HEK293T (cell line): ENCODE measurements at regions not wholly inside any gene's neighbourhood (a gene's known extent, or its start where the extent isn't known, plus 50 kb on each side); places are given as distances from the start of the nearest gene placed in this dataset.

Experiments
- CTCF ChIA-PET: fragments of 350-600 bp; formaldehyde crosslinking; extraction: SDS; loops from one replicate; lab custom pipeline; 2021; ENCODE audit warnings: antibody characterized with exemption, inconsistent platforms; lab: Yijun Ruan, JAX
- POLR2A ChIA-PET: fragments of 350-600 bp; formaldehyde crosslinking; extraction: SDS; loops from one replicate; lab custom pipeline; 2020; ENCODE audit warnings: antibody characterized with exemption, inconsistent platforms; lab: Yijun Ruan, JAX
- DNase-seq: peaks from one replicate; pipeline ENCODE4 v3.0.0; 2012; ENCODE audit warnings: mixed read lengths; ENCODE audit errors: extremely low spot score
- ARNT ChIP-seq: fragments of 450-650 bp; IDR thresholded peaks from 2 replicates; pipeline ENCODE4 v1.6.1; 2017; ENCODE audit warnings: mild to moderate bottlenecking
- BHLHE40 ChIP-seq: fragments of 450-650 bp; IDR thresholded peaks from 2 replicates; pipeline ENCODE4 v1.6.1; 2016; ENCODE audit warnings: mild to moderate bottlenecking, moderate library complexity, borderline replicate concordance
- CTBP1 ChIP-seq: fragments of 450-650 bp; IDR thresholded peaks from 2 replicates; pipeline ENCODE4 v1.6.1; 2016; ENCODE audit warnings: borderline replicate concordance
- ELF4 ChIP-seq: fragments of 450-650 bp; IDR thresholded peaks from 2 replicates; pipeline ENCODE4 v1.6.1; 2017; ENCODE audit warnings: antibody characterized with exemption
- FOXA1 ChIP-seq: fragments of 450-650 bp; IDR thresholded peaks from 2 replicates; pipeline ENCODE4 v1.6.1; 2016; ENCODE audit warnings: mild to moderate bottlenecking
- FOXK2 ChIP-seq: fragments of 450-650 bp; IDR thresholded peaks from 2 replicates; pipeline ENCODE4 v1.6.1; 2016; ENCODE audit warnings: mild to moderate bottlenecking
- FOXM1 ChIP-seq: fragments of 450-650 bp; IDR thresholded peaks from 2 replicates; pipeline ENCODE4 v1.6.1; 2017; ENCODE audit warnings: mild to moderate bottlenecking, borderline replicate concordance
- HDGF ChIP-seq: fragments of 450-650 bp; IDR thresholded peaks from 2 replicates; pipeline ENCODE4 v1.6.1; 2017; ENCODE audit warnings: antibody characterized with exemption, borderline replicate concordance
- L3MBTL2 ChIP-seq: fragments of 450-650 bp; conservative IDR thresholded peaks from 2 replicates; pipeline ENCODE4 v1.6.1; 2016; ENCODE audit warnings: mild to moderate bottlenecking
- LEF1 ChIP-seq: fragments of 450-650 bp; IDR thresholded peaks from 2 replicates; pipeline ENCODE4 v1.6.1; 2017; ENCODE audit warnings: mild to moderate bottlenecking, borderline replicate concordance
- NFRKB ChIP-seq: fragments of 450-650 bp; IDR thresholded peaks from 2 replicates; pipeline ENCODE4 v1.6.1; 2016; ENCODE audit warnings: mild to moderate bottlenecking, moderate library complexity
- PKNOX1 ChIP-seq: fragments of 450-650 bp; IDR thresholded peaks from 2 replicates; pipeline ENCODE4 v1.6.1; 2016
- SP1 ChIP-seq: fragments of 450-650 bp; IDR thresholded peaks from 2 replicates; pipeline ENCODE4 v1.6.1; 2017
- SUZ12 ChIP-seq: fragments of 450-650 bp; IDR thresholded peaks from 2 replicates; pipeline ENCODE4 v1.6.1; 2016; ENCODE audit warnings: mild to moderate bottlenecking
- TARDBP ChIP-seq: fragments of 450-650 bp; IDR thresholded peaks from 2 replicates; pipeline ENCODE4 v1.6.1; 2016
- ZNF384 ChIP-seq: fragments of 450-650 bp; IDR thresholded peaks from 2 replicates; pipeline ENCODE4 v1.6.1; 2016

- TF ChIP-seq NFRKB (no peak), FOXA1 (no peak), FOXK2 (no peak), ZNF384 (no peak), SUZ12 (no peak)
- no peak for DNase-seq
- CTCF ChIA-PET = no interaction called here
- POLR2A ChIA-PET = interaction anchor here (1.3 kb wide), 1 partner anchor 122 kb away, joined by 5 read pairs; no protein-coding TSS in a partner anchor
Observed at GRCh38 chrX:9340598-9341290, 124.1 kb upstream of the TBL1X start.

GRCh38 chrX:9341291-9342201 is 123.3 kb upstream of the TBL1X start:
- no peak for DNase-seq
- TF ChIP-seq FOXK2 (no peak), ARNT (no peak), SP1 (no peak)
- POLR2A ChIA-PET = interaction anchor here (1.3 kb wide), 1 partner anchor 121 kb away, joined by 5 read pairs; no protein-coding TSS in a partner anchor
- CTCF ChIA-PET = interaction anchor here (0.7 kb wide), 1 partner anchor 17 kb away, joined by 3 read pairs; no protein-coding TSS in a partner anchor

GRCh38 chrX:9342561-9343051 is 122.3 kb upstream of the TBL1X start:
- CTCF ChIA-PET = no interaction called here
- TF ChIP-seq NFRKB = no peak
- no peak for TF ChIP-seq BHLHE40
- POLR2A ChIA-PET = interaction anchor here (0.6 kb wide), 1 partner anchor 120 kb away, joined by 3 read pairs; no protein-coding TSS in a partner anchor
- peak; percentile 86 for DNase-seq

DNA sequence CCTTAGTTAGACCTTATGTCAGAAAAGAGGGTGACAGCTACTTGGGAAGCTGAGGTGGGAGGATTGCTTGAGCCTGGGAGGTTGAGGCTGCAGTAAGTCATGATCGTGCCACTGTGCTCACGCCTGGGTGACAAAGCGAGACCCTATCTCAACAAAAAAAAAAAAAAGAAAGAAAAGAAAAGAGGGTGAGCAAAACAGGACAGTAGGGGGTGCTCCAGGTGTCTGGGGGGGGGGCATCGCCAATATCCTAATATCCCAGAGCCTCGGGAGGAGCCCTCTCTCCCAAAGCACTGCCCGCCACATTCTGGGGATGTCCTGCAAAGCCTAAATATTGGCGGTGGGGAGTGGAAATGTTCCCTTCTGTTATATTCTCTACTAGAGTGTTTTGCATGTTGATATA is 120.9 kb upstream of the TBL1X start:
- no peak for DNase-seq
- TF ChIP-seq LEF1 (no peak), L3MBTL2 (no peak), CTBP1 (no peak), ARNT (no peak), TARDBP (no peak), HDGF (no peak), FOXM1 (no peak), FOXK2 (no peak), SUZ12 (no peak), ZNF384 (no peak), BHLHE40 (no peak), PKNOX1 (no peak), FOXA1 (no peak), SP1 (no peak), ELF4 (no peak), NFRKB (no peak)
- POLR2A ChIA-PET = no interaction called here
- CTCF ChIA-PET = no interaction called here

GRCh38 chrX:9345957-9346356 is 118.9 kb upstream of the TBL1X start:
- ChIA-PET CTCF (no interaction called here), POLR2A (no interaction called here)
- TF ChIP-seq FOXA1 = no peak
- no peak for TF ChIP-seq ELF4
- no peak for TF ChIP-seq TARDBP
- TF ChIP-seq L3MBTL2 = no peak
- no peak for TF ChIP-seq LEF1
- no peak for TF ChIP-seq SP1
- TF ChIP-seq CTBP1 = no peak
- TF ChIP-seq NFRKB = no peak
- no peak for TF ChIP-seq SUZ12
- TF ChIP-seq BHLHE40 = no peak
- no peak for TF ChIP-seq HDGF
- no peak for TF ChIP-seq FOXM1
- TF ChIP-seq PKNOX1 = no peak
- no peak for TF ChIP-seq ZNF384
- DNase-seq = no peak

GRCh38 chrX:9349572-9350494 is 115.0 kb upstream of the TBL1X start:
- TF ChIP-seq FOXK2 = no peak
- no peak for TF ChIP-seq BHLHE40
- no peak for TF ChIP-seq FOXM1
- no peak for TF ChIP-seq TARDBP
- no peak for DNase-seq
- ChIA-PET CTCF (interaction anchor here (0.6 kb wide), 1 partner anchor 296 kb away, joined by 3 read pairs; no protein-coding TSS in a partner anchor), POLR2A (no interaction called here)
